C4-2B (cell line): ENCODE measurements at regions not wholly inside any gene's neighbourhood (a gene's known extent, or its start where the extent isn't known, plus 50 kb on each side); places are given as distances from the start of the nearest gene placed in this dataset.

Experiments used
- H3K27ac ChIP-seq: fragments of 450-650 bp; 2 replicates; pipeline ENCODE4 v1.5.1; 2017
- CTCF ChIP-seq: fragments of 450-650 bp; conservative IDR thresholded peaks from 2 replicates; pipeline ENCODE4 v1.5.1; 2017; ENCODE audit warnings: mild to moderate bottlenecking
- ZFX ChIP-seq: fragments of 450-650 bp; IDR thresholded peaks from 2 replicates; pipeline ENCODE4 v1.6.1; 2017

GRCh38 chr10:52875336-52875735 lies 102.8 kb upstream of the MBL2 start:
- no peak for TF ChIP-seq CTCF
- TF ChIP-seq ZFX: no peak
- H3K27ac ChIP-seq: no peak overlapping the region

- H3K27ac ChIP-seq: no peak overlapping the region
- no peak for TF ChIP-seq ZFX
- no peak for TF ChIP-seq CTCF
Measured at GRCh38 chr10:52874581-52874980, 102.0 kb upstream of the MBL2 start.

GRCh38 chr10:52871191-52871843 lies 98.7 kb upstream of the MBL2 start:
- TF ChIP-seq ZFX (no peak), CTCF (no peak)
- no peak overlapping the region for H3K27ac ChIP-seq

GRCh38 chr10:52870562-52870961 lies 98.0 kb upstream of the MBL2 start:
- TF ChIP-seq ZFX: no peak
- no peak for TF ChIP-seq CTCF
- no peak overlapping the region for H3K27ac ChIP-seq

GRCh38 chr10:52869864-52870263 lies 97.3 kb upstream of the MBL2 start:
- no peak overlapping the region for H3K27ac ChIP-seq
- TF ChIP-seq ZFX (no peak), CTCF (no peak)

GRCh38 chr10:52865213-52865612 lies 92.6 kb upstream of the MBL2 start:
- no peak overlapping the region for H3K27ac ChIP-seq
- TF ChIP-seq CTCF (no peak), ZFX (no peak)

- H3K27ac ChIP-seq: no peak overlapping the region
- TF ChIP-seq ZFX (no peak), CTCF (no peak)
Measured at GRCh38 chr10:52864201-52865106, 91.9 kb upstream of the MBL2 start.
